Colonic mucosa (tissue), 4 donors: ENCODE measurements at regions not wholly inside any gene's neighbourhood (a gene's known extent, or its start where the extent isn't known, plus 50 kb on each side); places are given as distances from the start of the nearest gene placed in this dataset.

ENCODE experiments used
- DNase-seq: peaks from one replicate; pipeline ENCODE4 v3.0.0-alpha.2; 2020
- H3K27ac ChIP-seq: fragments of 200-600 bp; one replicate; pipeline ENCODE4 v1.8.0; 2021
- H3K27me3 ChIP-seq: fragments of 200-600 bp; one replicate; pipeline ENCODE4 v1.8.0; 2021
- H3K36me3 ChIP-seq: fragments of 200-600 bp; one replicate; pipeline ENCODE4 v1.8.0; 2021
- H3K4me1 ChIP-seq: fragments of 200-600 bp; one replicate; pipeline ENCODE4 v1.8.0; 2021; ENCODE audit warnings: mild to moderate bottlenecking
- H3K4me3 ChIP-seq: fragments of 200-600 bp; one replicate; pipeline ENCODE4 v1.8.0; 2021
- H3K9ac ChIP-seq, 2 donors: one replicate each; pipeline ENCODE4 v1.7.0; 2013; ENCODE audit warnings: control low read depth in 2 of 2, low read depth in 2 of 2, low read length in 2 of 2
- H3K9me3 ChIP-seq: fragments of 200-600 bp; one replicate; pipeline ENCODE4 v1.8.0; 2021
- intact Hi-C: fragments of 100-400 bp; cut with DNase I; formaldehyde crosslinking; loops from one replicate; pipeline ENCODE4 v1.14.1; 2022
- TF ChIP-seq, protein P1 (sequence below): fragments of 200-600 bp; IDR thresholded peaks from one replicate; pipeline ENCODE4 v1.8.0; 2022; ENCODE audit warnings: antibody characterized with exemption, mild to moderate bottlenecking
- donor health status: healthy.
- donor health status: DM: no; HTN: no; CAD: no.
- donor health status: DM: no; HTN: no; CAD: no.

GRCh38 chr11:97989121-97989520 lies 1031.6 kb upstream of the CNTN5 start:
- no peaks in the 10 kb centered on the region for H3K9me3 ChIP-seq
- intact Hi-C loops = no loop called here
- H3K27ac ChIP-seq = no peak overlapping the region
- H3K4me1 ChIP-seq = no peaks in the 10 kb centered on the region
- no peak overlapping the region for H3K9ac ChIP-seq
- no peaks in the 10 kb centered on the region for H3K36me3 ChIP-seq
- TF ChIP-seq, protein P1, sequence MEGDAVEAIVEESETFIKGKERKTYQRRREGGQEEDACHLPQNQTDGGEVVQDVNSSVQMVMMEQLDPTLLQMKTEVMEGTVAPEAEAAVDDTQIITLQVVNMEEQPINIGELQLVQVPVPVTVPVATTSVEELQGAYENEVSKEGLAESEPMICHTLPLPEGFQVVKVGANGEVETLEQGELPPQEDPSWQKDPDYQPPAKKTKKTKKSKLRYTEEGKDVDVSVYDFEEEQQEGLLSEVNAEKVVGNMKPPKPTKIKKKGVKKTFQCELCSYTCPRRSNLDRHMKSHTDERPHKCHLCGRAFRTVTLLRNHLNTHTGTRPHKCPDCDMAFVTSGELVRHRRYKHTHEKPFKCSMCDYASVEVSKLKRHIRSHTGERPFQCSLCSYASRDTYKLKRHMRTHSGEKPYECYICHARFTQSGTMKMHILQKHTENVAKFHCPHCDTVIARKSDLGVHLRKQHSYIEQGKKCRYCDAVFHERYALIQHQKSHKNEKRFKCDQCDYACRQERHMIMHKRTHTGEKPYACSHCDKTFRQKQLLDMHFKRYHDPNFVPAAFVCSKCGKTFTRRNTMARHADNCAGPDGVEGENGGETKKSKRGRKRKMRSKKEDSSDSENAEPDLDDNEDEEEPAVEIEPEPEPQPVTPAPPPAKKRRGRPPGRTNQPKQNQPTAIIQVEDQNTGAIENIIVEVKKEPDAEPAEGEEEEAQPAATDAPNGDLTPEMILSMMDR = no peak
- DNase-seq = no peak
- no peak overlapping the region for H3K4me3 ChIP-seq
- H3K27me3 ChIP-seq = no peaks in the 10 kb centered on the region

GRCh38 chr11:97990162-97990920 lies 1030.4 kb upstream of the CNTN5 start:
- Histone ChIP-seq H3K4me1 (no peaks in the 10 kb centered on the region), H3K9ac (no peak overlapping the region), H3K36me3 (no peaks in the 10 kb centered on the region), H3K27ac (no peak overlapping the region), H3K4me3 (no peak overlapping the region), H3K9me3 (no peaks in the 10 kb centered on the region), H3K27me3 (no peaks in the 10 kb centered on the region)
- DNase-seq = no peak
- intact Hi-C loops = no loop called here
- TF ChIP-seq, protein P1 = no peak

GRCh38 chr11:97993562-97993961 lies 1027.2 kb upstream of the CNTN5 start:
- intact Hi-C loops = no loop called here
- H3K4me1 ChIP-seq = no peaks in the 10 kb centered on the region

DNA sequence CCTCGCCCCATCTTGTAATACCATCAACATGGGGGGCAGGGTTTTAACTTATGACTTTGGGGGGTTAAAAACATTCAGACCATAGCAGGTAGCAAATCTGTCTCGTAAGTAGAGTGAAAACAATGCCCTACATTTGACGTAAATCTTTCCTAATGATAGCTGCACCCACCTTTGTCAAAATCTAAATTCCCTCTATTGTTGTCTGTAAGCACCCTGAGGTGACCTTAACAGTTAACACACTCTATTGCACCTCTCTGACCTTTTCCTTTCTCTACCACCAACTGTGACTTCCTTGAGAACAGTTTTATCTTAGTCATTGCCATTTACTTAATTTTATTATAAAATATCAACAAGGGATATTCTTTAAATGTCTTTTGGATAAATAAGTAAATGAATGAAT lies 1024.9 kb upstream of the CNTN5 start:
- H3K27me3 ChIP-seq = no peaks in the 10 kb centered on the region
- DNase-seq = no peak
- TF ChIP-seq, protein P1 = no peak
- no peaks in the 10 kb centered on the region for H3K4me1 ChIP-seq
- no peaks in the 10 kb centered on the region for H3K9me3 ChIP-seq
- H3K4me3 ChIP-seq = no peak overlapping the region
- intact Hi-C loops = no loop called here
- no peak overlapping the region for H3K9ac ChIP-seq
- no peaks in the 10 kb centered on the region for H3K36me3 ChIP-seq
- H3K27ac ChIP-seq = no peak overlapping the region

More at GRCh38 chr11:97993562-97993961, 1027.2 kb upstream of the CNTN5 start:
- Histone ChIP-seq H3K4me3 (no peak overlapping the region), H3K9ac (no peak overlapping the region), H3K9me3 (no peaks in the 10 kb centered on the region), H3K36me3 (no peaks in the 10 kb centered on the region), H3K27ac (no peak overlapping the region), H3K27me3 (no peaks in the 10 kb centered on the region)
- no peak for DNase-seq
- TF ChIP-seq, protein P1 = no peak

DNA sequence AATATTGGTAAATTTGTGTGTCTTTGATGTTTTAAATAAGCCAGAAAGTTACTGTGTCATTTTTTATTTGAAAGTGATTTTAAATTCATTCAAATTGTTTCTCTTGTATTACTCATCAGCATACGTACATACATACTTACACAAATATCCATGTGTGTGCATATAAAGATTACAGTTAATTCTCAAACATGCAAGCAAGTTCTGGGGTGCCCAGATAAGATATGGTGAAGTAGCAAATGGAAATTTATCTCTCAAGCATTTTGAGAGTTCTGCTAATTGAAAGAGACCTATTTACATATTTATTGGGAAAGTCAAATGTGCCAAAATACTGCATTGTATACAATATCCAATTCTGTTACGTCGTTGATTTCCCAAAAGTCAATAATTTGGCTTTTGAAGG lies 1024.0 kb upstream of the CNTN5 start:
- Histone ChIP-seq H3K9me3 (no peaks in the 10 kb centered on the region), H3K27me3 (no peaks in the 10 kb centered on the region), H3K36me3 (no peaks in the 10 kb centered on the region), H3K4me1 (no peaks in the 10 kb centered on the region), H3K4me3 (no peak overlapping the region), H3K27ac (no peak overlapping the region), H3K9ac (no peak overlapping the region)
- DNase-seq = no peak
- TF ChIP-seq, protein P1 = no peak
- intact Hi-C loops = no loop called here
